Loucy (cell line): ENCODE measurements at regions not wholly inside any gene's neighbourhood (a gene's known extent, or its start where the extent isn't known, plus 50 kb on each side); places are given as distances from the start of the nearest gene placed in this dataset.

Experiments used
- CTCF ChIP-seq: fragments of 200-600 bp; sonication (generic); conservative IDR thresholded peaks from 2 replicates; pipeline ENCODE4 v1.5.1; 2014; ENCODE audit warnings: mild to moderate bottlenecking, antibody characterized with exemption, low read length
- EZH2phosphoT487 ChIP-seq: fragments of 200-600 bp; IDR thresholded peaks from 2 replicates; pipeline ENCODE4 v1.6.1; 2018; ENCODE audit warnings: antibody characterized with exemption, mild to moderate bottlenecking, moderate library complexity, borderline replicate concordance

DNA sequence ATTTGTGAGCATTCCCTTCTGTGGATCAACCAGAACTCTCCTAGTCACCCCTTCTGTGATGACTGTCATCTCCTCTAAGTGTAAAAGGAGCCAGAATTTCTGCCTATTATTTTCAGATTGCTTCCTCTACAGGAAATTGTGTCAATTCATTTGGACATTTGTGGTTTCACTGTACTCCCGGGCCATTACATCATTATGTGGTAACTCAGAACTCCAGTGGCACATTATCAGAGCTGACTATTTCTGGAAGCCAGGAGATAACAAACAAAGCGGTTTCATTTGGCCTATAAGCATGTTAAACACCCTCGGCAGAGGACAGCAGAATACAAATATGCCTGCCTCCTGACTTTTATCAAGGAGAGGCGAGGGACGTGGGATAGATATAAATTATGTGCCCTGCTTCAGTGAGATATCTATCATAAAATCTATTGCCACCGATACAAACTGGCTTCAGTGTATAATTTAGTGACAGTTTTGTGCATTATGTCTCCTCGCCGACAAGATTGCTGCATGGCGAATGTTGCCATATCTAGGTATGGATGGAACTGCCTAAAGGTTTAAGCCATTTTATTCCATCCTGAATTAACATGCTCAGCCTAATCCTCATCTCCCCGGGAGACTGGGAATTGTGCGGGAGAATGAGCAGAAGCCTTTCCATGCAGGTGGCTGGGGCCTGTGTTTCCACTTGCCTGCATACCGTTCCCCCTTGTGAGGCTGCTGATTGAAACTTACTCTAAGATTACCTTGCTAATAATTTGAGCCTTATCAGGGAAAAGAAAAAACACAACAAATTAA lies 193.4 kb upstream of the SEMA6D start:
- TF ChIP-seq CTCF, result no peak
- TF ChIP-seq EZH2phosphoT487, result no peak
